HG03196 (cell line): ENCODE measurements at regions not wholly inside any gene's neighbourhood (a gene's known extent, or its start where the extent isn't known, plus 50 kb on each side); places are given as distances from the start of the nearest gene placed in this dataset.
"Not testable (repeated sequence)": the region's sequence is repeated elsewhere in the genome, so short reads cannot be mapped to it uniquely, and the experiment has no call there.

Experiments
- ATAC-seq: cut with Tn5 transposase; IDR thresholded peaks from one replicate; pipeline ENCODE4 v1.9.1; 2021; ENCODE audit not compliant: unreplicated experiment

DNA sequence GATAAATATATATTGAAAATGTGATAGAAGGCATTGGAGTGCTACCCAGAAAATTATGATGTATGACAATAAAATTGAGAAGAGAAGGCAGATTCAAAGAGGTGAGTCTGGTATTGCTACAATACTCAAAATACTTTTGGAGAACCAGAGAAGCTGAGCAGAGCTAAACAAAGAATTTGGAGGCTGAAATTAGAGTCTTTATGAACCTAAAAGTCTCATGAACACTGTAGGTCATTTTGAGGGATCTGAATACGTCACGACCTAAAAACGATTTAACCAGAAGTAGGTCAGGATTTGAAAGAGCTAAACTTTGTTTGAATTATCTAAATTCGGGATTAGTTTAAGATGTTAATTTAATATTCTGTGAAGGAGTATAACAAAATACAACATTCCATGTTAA lies 182.4 kb upstream of the CDH9 start:
- ATAC-seq = no peak

DNA sequence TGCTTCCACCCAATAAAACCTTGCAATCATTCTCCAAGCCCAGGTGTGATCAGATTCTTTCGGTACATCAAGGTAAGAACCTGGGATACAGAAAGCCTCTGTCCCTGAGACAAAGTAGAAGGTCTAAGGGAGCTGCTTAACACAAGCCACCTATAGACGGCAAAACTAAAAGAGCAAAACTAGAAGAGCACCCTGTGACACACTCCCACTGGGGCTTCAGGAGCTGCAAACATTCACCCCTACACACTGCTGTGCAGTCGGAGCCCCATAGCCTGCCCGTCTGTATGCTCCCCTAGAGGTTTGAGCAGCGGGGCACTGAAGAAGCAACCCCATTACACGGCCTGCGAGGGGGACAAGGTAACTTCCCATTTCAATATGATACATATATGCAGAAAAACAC lies 179.6 kb upstream of the CDH9 start:
- ATAC-seq = no peak

GRCh38 chr5:27217155-27217956 lies 179.0 kb upstream of the CDH9 start:
- no peak for ATAC-seq

- no peak for ATAC-seq
These were observed 178.1 kb upstream of the CDH9 start for GRCh38 chr5:27216367-27216950.

DNA sequence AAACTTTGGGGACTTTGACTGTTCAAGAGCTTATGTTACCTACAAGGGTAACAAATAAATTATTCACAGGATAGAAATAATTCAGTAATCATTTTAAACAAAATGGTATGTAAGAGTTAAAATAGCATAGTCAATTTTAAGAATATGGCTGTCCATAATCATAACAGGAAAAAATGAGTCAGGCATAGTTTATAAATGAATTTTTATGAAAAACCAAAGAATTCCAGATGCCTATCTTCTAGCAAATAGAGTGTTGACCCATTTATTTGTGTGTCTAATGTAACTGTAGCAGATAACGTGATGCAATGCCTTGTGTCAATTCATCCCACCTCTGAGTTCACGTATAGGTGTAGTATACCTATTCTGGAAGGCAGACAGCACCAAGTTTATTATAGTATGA lies 169.7 kb upstream of the CDH9 start:
- ATAC-seq = no peak

DNA sequence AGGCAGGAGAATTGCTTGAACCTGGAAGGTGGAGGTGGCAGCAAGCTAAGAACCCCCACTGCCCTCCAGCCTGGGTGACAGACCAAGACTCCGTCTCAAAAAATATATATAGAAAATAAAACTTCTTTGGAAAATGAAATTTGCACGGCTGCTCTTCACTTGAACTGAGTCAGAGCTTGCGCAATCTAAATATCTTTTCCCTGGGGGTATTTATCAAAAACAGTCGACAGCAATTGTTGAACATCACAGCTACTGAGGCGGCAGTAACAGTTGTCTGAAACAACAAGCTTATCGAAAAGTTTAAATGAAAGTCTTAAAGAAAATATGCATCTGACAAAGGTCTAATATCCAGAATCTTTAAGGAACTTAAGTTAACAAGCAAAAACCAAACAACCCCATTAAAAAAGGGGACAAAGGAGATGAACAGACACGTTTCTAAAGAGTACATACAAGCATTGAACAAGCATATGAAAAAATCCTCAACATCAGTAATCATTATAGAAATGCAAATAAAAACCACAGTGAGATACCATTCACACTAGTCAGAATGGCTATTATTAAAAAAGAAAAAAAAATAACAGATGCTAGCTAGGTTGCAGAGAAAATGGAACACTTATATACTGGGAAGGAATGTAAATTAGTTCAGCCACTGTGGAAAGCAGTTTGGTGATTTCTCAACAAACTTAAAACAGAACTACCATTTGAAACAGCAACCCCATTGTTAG lies 153.6 kb upstream of the CDH9 start:
- no peak for ATAC-seq

DNA sequence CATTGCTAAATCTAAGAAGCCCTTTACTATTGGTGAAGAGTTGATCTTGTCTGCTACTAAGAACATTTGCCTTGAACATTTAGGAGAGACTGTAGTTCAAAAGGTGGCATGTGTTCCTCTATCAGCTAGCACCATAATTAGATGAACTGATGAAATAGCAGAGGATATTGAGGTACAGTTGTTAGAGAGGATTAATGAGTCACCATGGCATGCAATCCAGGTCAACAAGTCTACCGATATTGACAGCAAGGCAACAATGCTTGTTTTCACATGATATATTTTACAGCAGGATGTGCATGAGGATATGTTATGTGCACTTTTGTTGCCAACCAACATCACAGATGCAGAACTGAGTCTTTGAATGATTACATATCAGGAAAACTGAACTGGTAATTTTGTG lies 134.3 kb upstream of the CDH9 start:
- no peak for ATAC-seq

GRCh38 chr5:27171761-27172261 lies 133.4 kb upstream of the CDH9 start:
- ATAC-seq = no peak

DNA sequence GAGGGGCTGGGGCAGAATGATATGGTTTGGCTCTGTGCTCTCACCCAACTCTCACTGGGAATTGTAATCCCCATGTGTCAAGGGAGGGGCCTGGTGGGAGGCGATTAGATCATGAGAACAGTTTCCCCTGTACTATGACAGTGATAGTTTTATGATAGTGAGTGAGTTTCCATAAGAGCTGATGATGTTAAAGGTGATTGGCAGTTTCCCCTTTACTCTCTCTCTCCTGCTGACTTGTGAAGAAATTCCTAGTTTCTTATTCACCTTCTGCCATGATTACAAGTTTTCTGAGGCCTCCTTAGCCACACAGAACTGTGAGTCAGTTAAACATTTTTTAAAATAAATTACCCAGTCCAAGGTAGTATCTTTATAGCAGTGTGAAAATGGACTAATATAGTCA lies 120.4 kb upstream of the CDH9 start:
- no peak for ATAC-seq

- ATAC-seq = no peak
These were observed 119.8 kb upstream of the CDH9 start for GRCh38 chr5:27158171-27158570.

- no peak for ATAC-seq
These were observed 106.1 kb upstream of the CDH9 start for GRCh38 chr5:27144456-27144855.

DNA sequence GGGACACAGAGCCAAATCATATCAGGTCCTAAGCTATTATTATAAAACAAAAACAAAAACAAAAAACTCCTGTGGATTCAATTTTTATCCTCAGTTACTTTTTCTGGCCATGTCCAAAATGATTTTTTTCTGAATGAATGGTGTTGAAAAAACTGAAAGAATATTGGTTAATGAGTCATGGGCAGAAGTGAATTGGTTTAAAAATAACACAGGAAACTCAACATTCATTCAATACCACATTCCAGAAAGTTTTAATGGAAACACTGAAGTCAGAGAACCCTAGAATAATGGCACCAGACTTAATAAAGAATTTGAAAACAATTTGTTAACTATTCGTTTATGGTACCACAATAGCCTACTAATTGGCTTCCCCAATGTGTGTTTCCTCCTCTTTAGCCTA lies 102.4 kb upstream of the CDH9 start:
- no peak for ATAC-seq

GRCh38 chr5:27130587-27130986 lies 92.2 kb upstream of the CDH9 start:
- ATAC-seq = no peak

- ATAC-seq = no peak
These were observed 91.5 kb upstream of the CDH9 start for GRCh38 chr5:27129926-27130325.

GRCh38 chr5:27125856-27126255 lies 87.5 kb upstream of the CDH9 start:
- ATAC-seq = no peak

DNA sequence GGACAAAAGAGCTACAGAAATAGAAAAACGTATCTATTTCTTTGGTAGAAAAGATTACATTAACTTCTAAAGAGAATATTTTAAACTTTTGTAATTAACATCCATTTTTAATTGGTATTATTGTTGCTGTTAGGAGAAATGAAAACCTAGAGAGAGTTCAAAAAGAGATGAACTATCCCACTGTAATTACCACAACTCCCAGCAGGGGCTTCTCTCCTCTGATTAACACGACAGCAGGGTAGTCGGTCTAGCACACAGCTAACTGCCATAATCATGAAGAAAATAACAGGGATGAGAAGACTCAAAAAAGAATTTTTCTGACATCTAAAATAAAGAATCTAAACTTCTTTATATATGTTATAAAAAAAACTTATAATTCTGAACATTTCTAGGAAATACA lies 86.2 kb upstream of the CDH9 start:
- no peak for ATAC-seq

DNA sequence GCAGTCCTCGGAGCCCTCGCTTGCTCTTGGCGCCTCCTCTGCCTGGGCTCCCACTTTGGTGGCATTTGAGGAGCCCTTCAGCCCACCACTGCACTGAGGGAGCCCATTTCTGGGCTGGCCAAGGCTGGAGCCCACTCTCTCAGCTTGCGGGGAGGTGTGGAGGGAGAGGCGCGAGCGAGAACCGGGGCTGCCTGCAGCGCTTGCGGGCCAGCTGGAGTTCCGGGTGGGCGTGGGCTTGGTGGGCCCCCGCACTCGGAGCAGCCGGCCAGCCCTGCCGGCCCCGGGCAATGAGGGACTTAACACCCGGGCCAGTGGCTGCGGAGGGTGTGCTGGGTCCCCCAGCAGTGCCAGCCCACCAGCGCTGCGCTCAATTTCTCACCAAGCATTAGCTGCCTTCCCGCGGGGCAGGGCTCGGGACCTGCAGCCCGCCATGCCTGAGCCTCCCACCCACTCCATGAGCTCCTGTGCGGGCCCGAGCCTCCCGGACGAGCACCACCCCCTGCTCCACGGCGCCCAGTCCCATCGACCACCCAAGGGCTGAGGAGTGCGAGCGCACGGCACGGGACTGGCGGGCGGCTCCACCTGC lies 81.4 kb upstream of the CDH9 start:
- ATAC-seq = not testable (repeated sequence)

GRCh38 chr5:27103486-27103885 lies 65.1 kb upstream of the CDH9 start:
- no peak for ATAC-seq

- ATAC-seq = not testable (repeated sequence)
These were observed 57.4 kb upstream of the CDH9 start for GRCh38 chr5:27095761-27096160.

DNA sequence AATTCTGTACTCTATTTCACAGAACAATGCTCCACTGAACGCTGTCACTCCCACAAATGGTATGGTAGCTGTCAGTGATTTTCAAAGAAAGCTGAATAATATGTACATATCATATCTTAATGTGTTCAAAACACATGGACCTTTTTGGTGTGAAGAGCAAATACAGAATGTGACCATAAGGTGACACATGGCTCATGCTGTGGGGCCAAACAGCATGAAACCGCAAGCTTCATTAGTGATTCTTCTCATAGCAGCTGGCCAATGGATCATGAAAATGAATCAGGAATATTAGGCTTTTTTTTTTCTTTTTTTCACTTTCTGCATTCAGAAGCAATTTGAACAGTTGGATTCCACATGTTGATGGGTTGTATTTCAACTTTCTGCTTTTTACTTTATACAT lies 54.9 kb upstream of the CDH9 start:
- ATAC-seq = no peak

GRCh38 chr5:27091858-27092257 lies 53.5 kb upstream of the CDH9 start:
- no peak for ATAC-seq

DNA sequence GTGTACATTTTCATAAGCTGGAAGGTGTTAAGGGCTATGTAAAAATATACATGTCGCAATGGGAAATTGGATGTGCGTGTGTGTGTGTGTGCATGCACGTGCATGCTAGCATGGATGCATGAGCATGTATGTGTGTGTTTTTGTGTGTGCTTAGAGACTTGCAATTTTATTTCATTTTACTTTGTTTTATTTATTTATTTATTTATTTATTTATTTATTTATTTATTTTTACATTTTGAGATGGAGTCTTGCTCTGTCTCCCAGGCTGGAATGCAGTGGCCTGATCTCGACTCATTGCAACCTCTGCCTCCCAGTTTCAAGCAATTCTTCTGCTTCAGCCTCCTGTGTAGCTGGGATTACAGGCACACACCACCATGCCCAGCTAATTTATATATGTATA lies 50.4 kb upstream of the CDH9 start:
- not testable (repeated sequence) for ATAC-seq
